H1 (cell line): ENCODE measurements at regions not wholly inside any gene's neighbourhood (a gene's known extent, or its start where the extent isn't known, plus 50 kb on each side); places are given as distances from the start of the nearest gene placed in this dataset.
A peak's percentile ranks its signal among the peaks of the same experiment; 100 is the strongest.

Source experiments
- CTCF ChIA-PET: fragments of 300-600 bp; sonication (Branson Sonifier 250); formaldehyde crosslinking; loops from one replicate; lab custom pipeline; 2021; ENCODE audit not compliant: partially characterized antibody; lab: Charles Lee
- POLR2A ChIA-PET: fragments of 300-600 bp; sonication (Branson Sonifier 250); formaldehyde crosslinking; loops from one replicate; lab custom pipeline; 2021; ENCODE audit warnings: inconsistent platforms; ENCODE audit not compliant: partially characterized antibody; lab: Charles Lee
- DNase-seq, 2 experiments: peaks; one replicate each; pipeline versions ENCODE4 v3.0.0 to v3.0.0-alpha.2; 2010 to 2022; ENCODE audit warnings: low spot score in 2 of 2, low read depth in 1 of 2, mixed read lengths in 1 of 2
- FAIRE-seq: peaks from 2 replicates; lab custom pipeline; 2011; peaks lifted over from hg19 to GRCh38; lab: Jason Lieb, UNC
- H2AFZ ChIP-seq: 2 replicates; pipeline ENCODE4 v1.8.1; 2012; ENCODE audit warnings: low read length, inconsistent platforms
- H2AK5ac ChIP-seq: 2 replicates; pipeline ENCODE4 v1.6.1; 2013; ENCODE audit warnings: low read depth, low read length
- H2BK120ac ChIP-seq: replicated peaks from 2 replicates; pipeline ENCODE3; 2013; ENCODE audit warnings: low read depth, low read length, inconsistent platforms
- H2BK12ac ChIP-seq: 2 replicates; pipeline ENCODE4 v1.6.1; 2013; ENCODE audit warnings: low read depth, low read length
- H2BK15ac ChIP-seq: 2 replicates; pipeline ENCODE4 v1.6.1; 2013; ENCODE audit warnings: low read length
- H2BK20ac ChIP-seq: 2 replicates; pipeline ENCODE4 v1.6.1; 2013; ENCODE audit warnings: low read length
- H2BK5ac ChIP-seq: 2 replicates; pipeline ENCODE4 v1.6.1; 2013; ENCODE audit warnings: low read depth, low read length
- H3K14ac ChIP-seq: 2 replicates; pipeline ENCODE4 v1.6.1; 2013; ENCODE audit warnings: inconsistent platforms; ENCODE audit not compliant: insufficient read length
- H3K18ac ChIP-seq: 2 replicates; pipeline ENCODE4 v1.6.1; 2013; ENCODE audit warnings: low read length; ENCODE audit errors: extremely low read depth
- H3K23ac ChIP-seq: 2 replicates; pipeline ENCODE4 v1.6.1; 2013; ENCODE audit warnings: inconsistent platforms; ENCODE audit not compliant: insufficient read length
- H3K23me2 ChIP-seq: 2 replicates; pipeline ENCODE4 v1.6.1; 2013; ENCODE audit warnings: low read depth, low read length
- H3K27ac ChIP-seq: 2 replicates; pipeline ENCODE4 v1.6.1; 2011; ENCODE audit warnings: low read depth, low read length, inconsistent platforms
- H3K27me3 ChIP-seq, 4 experiments: replicated peaks in 1 of 4; 1 replicate in 1 of 4; 2 replicates in 3 of 4; pipeline versions ENCODE4 v1.6.1 to v1.8.1; 2011 to 2013; ENCODE audit warnings: low read length in 3 of 4, mild to moderate bottlenecking in 3 of 4, inconsistent platforms in 2 of 4, mixed read lengths in 2 of 4, moderate library complexity in 1 of 4; ENCODE audit not compliant: control insufficient read depth in 3 of 4, insufficient read depth in 3 of 4; ENCODE audit errors: extremely low read depth in 1 of 4
- H3K36me3 ChIP-seq, 4 experiments: 2 replicates each; pipeline versions ENCODE4 v1.6.1 to v1.8.1; 2011 to 2013; ENCODE audit warnings: mild to moderate bottlenecking in 4 of 4, low read length in 3 of 4, moderate library complexity in 2 of 4, control low read depth in 1 of 4, inconsistent platforms in 1 of 4; ENCODE audit not compliant: insufficient read depth in 4 of 4, control insufficient read depth in 2 of 4
- H3K4ac ChIP-seq: replicated peaks from 2 replicates; pipeline ENCODE3; 2013; ENCODE audit warnings: low read length, low read depth, mixed read lengths, inconsistent platforms; ENCODE audit not compliant: insufficient read length
- H3K4me1 ChIP-seq, 4 experiments: replicated peaks in 1 of 4; 1 replicate in 1 of 4; 2 replicates in 3 of 4; pipeline versions ENCODE4 v1.6.1 to v1.8.1; 2011 to 2013; ENCODE audit warnings: low read length in 3 of 4, inconsistent platforms in 2 of 4, mixed read lengths in 1 of 4; ENCODE audit not compliant: insufficient read depth in 4 of 4, control insufficient read depth in 3 of 4
- H3K4me2 ChIP-seq, 2 experiments: 2 replicates each; pipeline versions ENCODE4 v1.6.1 to v1.8.1; 2011 to 2013; ENCODE audit warnings: low read depth in 2 of 2, low read length in 2 of 2, control low read depth in 1 of 2, inconsistent platforms in 1 of 2, mild to moderate bottlenecking in 1 of 2; ENCODE audit not compliant: insufficient read depth in 1 of 2
- H3K4me3 ChIP-seq, 4 experiments: fragments of 200-600, 300-600 bp in 1 of 4; sonication (generic), shearing (Covaris generic), sonication (Bioruptor Twin) in 1 of 4; 2 replicates each; pipeline versions ENCODE4 v1.5.1 to v1.8.1; 2011 to 2016; ENCODE audit warnings: low read length in 4 of 4, low read depth in 3 of 4, control low read depth in 2 of 4, inconsistent platforms in 2 of 4, mild to moderate bottlenecking in 2 of 4, mixed read lengths in 1 of 4, moderate library complexity in 1 of 4; ENCODE audit not compliant: insufficient read depth in 2 of 4; ENCODE audit errors: extremely low read depth in 1 of 4
- H3K56ac ChIP-seq: replicated peaks from 2 replicates; pipeline ENCODE3; 2013; ENCODE audit warnings: low read depth, mild to moderate bottlenecking, mixed read lengths, low read length, inconsistent platforms; ENCODE audit not compliant: insufficient read length
- H3K79me1 ChIP-seq: 2 replicates; pipeline ENCODE4 v1.6.1; 2013; ENCODE audit warnings: low read depth, low read length, control low read depth
- H3K79me2 ChIP-seq, 2 experiments: 2 replicates each; pipeline versions ENCODE4 v1.6.1 to v1.8.1; 2012 to 2013; ENCODE audit warnings: low read length in 2 of 2, mild to moderate bottlenecking in 2 of 2, inconsistent platforms in 1 of 2; ENCODE audit not compliant: insufficient read depth in 2 of 2, control insufficient read depth in 1 of 2
- H3K9ac ChIP-seq, 4 experiments: replicated peaks in 1 of 4; 1 replicate in 1 of 4; 2 replicates in 3 of 4; pipeline versions ENCODE4 v1.6.1 to v1.8.1; 2011 to 2013; ENCODE audit warnings: low read depth in 3 of 4, low read length in 3 of 4, control low read depth in 2 of 4, mild to moderate bottlenecking in 2 of 4, moderate library complexity in 2 of 4, inconsistent platforms in 1 of 4; ENCODE audit errors: extremely low read depth in 1 of 4
- H3K9me3 ChIP-seq, 2 experiments: 2 replicates each; pipeline versions ENCODE4 v1.6.1 to v1.8.1; 2012 to 2013; ENCODE audit warnings: mild to moderate bottlenecking in 2 of 2, moderate library complexity in 2 of 2, control low read depth in 1 of 2, inconsistent platforms in 1 of 2, low read depth in 1 of 2, low read length in 1 of 2, mixed read lengths in 1 of 2; ENCODE audit not compliant: insufficient read depth in 2 of 2
- H4K20me1 ChIP-seq, 2 experiments: replicated peaks in 1 of 2; 2 replicates each; pipeline versions ENCODE3 to v1.8.1; 2011 to 2013; ENCODE audit warnings: inconsistent platforms in 2 of 2, low read length in 2 of 2, mild to moderate bottlenecking in 1 of 2; ENCODE audit not compliant: insufficient read depth in 2 of 2, control insufficient read depth in 1 of 2
- H4K5ac ChIP-seq: 2 replicates; pipeline ENCODE4 v1.6.1; 2013; ENCODE audit warnings: low read length, low read depth, mixed read lengths, inconsistent platforms; ENCODE audit not compliant: insufficient read length
- H4K8ac ChIP-seq: 2 replicates; pipeline ENCODE4 v1.8.0; 2013; ENCODE audit warnings: mild to moderate bottlenecking, moderate library complexity, low read length, inconsistent platforms; ENCODE audit not compliant: insufficient read depth; ENCODE audit errors: extremely low read depth
- H4K91ac ChIP-seq: replicated peaks from 2 replicates; pipeline ENCODE3; 2013; ENCODE audit warnings: low read length, mixed read lengths, inconsistent platforms; ENCODE audit not compliant: insufficient read length
- CHD2 ChIP-seq: IDR thresholded peaks from 2 replicates; pipeline ENCODE4 v1.6.1; 2012; ENCODE audit warnings: low read length, improper control_type of control experiment
- JUN ChIP-seq: IDR thresholded peaks from 2 replicates; pipeline ENCODE4 v1.6.1; 2011; ENCODE audit warnings: low read depth, mild to moderate bottlenecking, improper control_type of control experiment, low read length
- NRF1 ChIP-seq: IDR thresholded peaks from 2 replicates; pipeline ENCODE4 v1.6.1; 2011; ENCODE audit warnings: mild to moderate bottlenecking, low read depth, low read length, improper control_type of control experiment
- POLR2A ChIP-seq, 2 experiments: IDR thresholded peaks; 1 replicate in 1 of 2; 2 replicates in 1 of 2; pipeline ENCODE4 v1.6.1; 2011; ENCODE audit warnings: low read depth in 2 of 2, low read length in 2 of 2, mild to moderate bottlenecking in 2 of 2; ENCODE audit errors: control extremely low read depth in 1 of 2
- RAD21 ChIP-seq, 2 experiments: IDR thresholded peaks in 1 of 2; conservative IDR thresholded peaks in 1 of 2; 2 replicates each; pipeline ENCODE4 v1.6.1; 2011; ENCODE audit warnings: low read depth in 2 of 2, low read length in 2 of 2, improper control_type of control experiment in 1 of 2, inconsistent platforms in 1 of 2, mild to moderate bottlenecking in 1 of 2, moderate library complexity in 1 of 2
- RFX5 ChIP-seq: IDR thresholded peaks from 2 replicates; pipeline ENCODE4 v1.6.1; 2011; ENCODE audit warnings: low read depth, low read length, improper control_type of control experiment, borderline replicate concordance
- TCF12 ChIP-seq: IDR thresholded peaks from 2 replicates; pipeline ENCODE4 v1.6.1; 2011; ENCODE audit warnings: low read depth, mild to moderate bottlenecking, low read length
- WGBS, 2 experiments: shearing (Covaris generic) in 1 of 2; methylation state at CpG; one replicate each; pipeline versions ENCODE4 v1.1.6 to v1.1.7; 2013 to 2015; ENCODE audit warnings: low lambda C conversion rate in 2 of 2, mixed read lengths in 2 of 2, inconsistent platforms in 1 of 2, low coverage in 1 of 2, missing lambda C conversion rate in 1 of 2; ENCODE audit not compliant: insufficient replicate concordance in 2 of 2, insufficient coverage in 1 of 2, insufficient read length in 1 of 2; ENCODE audit errors: extremely low coverage in 1 of 2, missing lambda C conversion rate in 1 of 2; 5-methylcytosine and 5-hydroxymethylcytosine counted together

DNA sequence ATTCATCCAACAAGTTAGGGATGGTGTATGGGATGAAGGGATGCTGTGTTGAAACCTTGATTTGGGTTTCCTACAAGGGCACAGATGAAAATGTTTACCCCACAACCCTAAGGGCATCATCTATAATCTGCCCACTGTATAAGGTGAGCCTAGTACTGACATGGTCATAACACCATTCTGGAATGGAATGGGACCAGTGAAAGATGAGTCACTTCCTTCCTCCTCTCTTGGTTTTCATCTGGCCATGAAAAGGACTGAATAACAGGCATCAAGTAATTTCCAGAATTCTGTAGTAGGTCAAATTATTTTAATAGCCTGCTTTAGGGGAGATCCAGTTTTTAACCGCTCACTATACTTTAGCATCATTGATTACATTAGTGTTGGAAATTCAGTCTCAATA, 538.6 kb downstream of the NR2F2 start:
- Histone ChIP-seq H3K9ac (no peak overlapping the region), H2BK15ac (no peak overlapping the region), H4K20me1 (no peaks in the 10 kb centered on the region), H3K27ac (no peak overlapping the region), H3K4me1 (peaks cover 0 to 10% (median 4%) of the 10 kb centered on the region in 4 experiments; a peak in 4 of 7 replicates), H2BK5ac (no peak overlapping the region; the same call in 1 of the 2 replicates), H3K56ac (no peak overlapping the region), H2AFZ (no peak overlapping the region), H2BK120ac (no peak overlapping the region), H3K79me2 (no peaks in the 10 kb centered on the region), H4K8ac (no peak overlapping the region), H3K79me1 (no peaks in the 10 kb centered on the region), H3K27me3 (no peaks in the 10 kb centered on the region), H2BK12ac (no peak overlapping the region), H3K18ac (no peak overlapping the region; the same call in 1 of the 2 replicates), H3K14ac (no peak overlapping the region), H3K9me3 (peaks cover 6 to 10% of the 10 kb centered on the region in 2 experiments; a peak in 2 of 4 replicates), H2AK5ac (no peak overlapping the region), H3K23ac (no peak overlapping the region), H2BK20ac (peak overlapping the region; percentile 34; the same call in 1 of the 2 replicates), H3K23me2 (no peaks in the 10 kb centered on the region), H3K4ac (no peak overlapping the region), H3K4me2 (no peak overlapping the region), H3K36me3 (no peaks in the 10 kb centered on the region), H4K91ac (no peak overlapping the region), H3K4me3 (no peak overlapping the region), H4K5ac (no peak overlapping the region)
- ChIA-PET POLR2A (no interaction called here), CTCF (no interaction called here)
- TF ChIP-seq CHD2 (no peak), POLR2A (IDR thresholded peaks at IDR 0.05; ENCODE audit: control extremely low read depth in 1 of 2, low read depth in 2 of 2, low read length in 2 of 2) (no peak), RFX5 (no peak), JUN (no peak), TCF12 (no peak), NRF1 (no peak), RAD21 (IDR thresholded peaks at IDR 0.05 in 1 of 2, conservative IDR thresholded peaks at IDR 0.05 in 1 of 2; ENCODE audit: low read depth in 2 of 2, low read length in 2 of 2) (no peak)
- DNase-seq (no peak), FAIRE-seq (no peak)
- 100% methylated on average over 1 of the region's 1 CpG; no CpG with 5 or more reads in 1 of the 2 experiments for WGBS, 2 experiments
